Memory B cell (primary cell): ENCODE measurements at regions not wholly inside any gene's neighbourhood (a gene's known extent, or its start where the extent isn't known, plus 50 kb on each side); places are given as distances from the start of the nearest gene placed in this dataset.

Experiments used
- ATAC-seq: fragments of 150-1000 bp; cut with Tn5 transposase; 2 replicates; pipeline ENCODE4 v1.10.0; 2021; ENCODE audit warnings: low read depth, mild to moderate bottlenecking, moderate library complexity
- DNase-seq, 2 donors: peaks; one replicate each; pipeline ENCODE4 v3.0.0; 2022; ENCODE audit warnings: low spot score in 2 of 2
- H3K27ac Mint-ChIP-seq: one replicate; pipeline ENCODE4 v1.8.0; 2022; ENCODE audit warnings: mild to moderate bottlenecking, moderate library complexity, mixed read lengths
- H3K27me3 Mint-ChIP-seq: one replicate; pipeline ENCODE4 v1.8.0; 2022; ENCODE audit warnings: mixed read lengths
- H3K36me3 Mint-ChIP-seq: one replicate; pipeline ENCODE4 v1.8.0; 2022; ENCODE audit warnings: mild to moderate bottlenecking, mixed read lengths
- H3K4me1 Mint-ChIP-seq: one replicate; pipeline ENCODE4 v1.8.0; 2022; ENCODE audit warnings: mixed read lengths
- H3K4me3 Mint-ChIP-seq: one replicate; pipeline ENCODE4 v1.8.0; 2022; ENCODE audit warnings: mild to moderate bottlenecking, moderate library complexity, mixed read lengths
- H3K9me3 Mint-ChIP-seq: one replicate; pipeline ENCODE4 v1.8.0; 2022; ENCODE audit warnings: mixed read lengths

- Mint-ChIP-seq H3K4me3 (no peak overlapping the region), H3K4me1 (peaks cover 22% of the 10 kb centered on the region), H3K27me3 (peaks cover 12% of the 10 kb centered on the region), H3K9me3 (no peaks in the 10 kb centered on the region), H3K36me3 (no peaks in the 10 kb centered on the region), H3K27ac (no peak overlapping the region)
- DNase-seq: no peak
- no peak for ATAC-seq
Measured at GRCh38 chr12:94872007-94872653, 131.4 kb downstream of the NDUFA12 start.

- Mint-ChIP-seq H3K9me3 (no peaks in the 10 kb centered on the region), H3K4me1 (peaks cover 20% of the 10 kb centered on the region), H3K27me3 (peaks cover 10% of the 10 kb centered on the region), H3K27ac (no peak overlapping the region), H3K36me3 (no peaks in the 10 kb centered on the region), H3K4me3 (no peak overlapping the region)
- ATAC-seq: no peak
- no peak for DNase-seq
Measured at GRCh38 chr12:94870511-94870910, 133.0 kb downstream of the NDUFA12 start.

GRCh38 chr12:94868161-94868560, 135.3 kb downstream of the NDUFA12 start:
- H3K36me3 Mint-ChIP-seq: peaks cover 3% of the 10 kb centered on the region
- DNase-seq (no peak), ATAC-seq (no peak)
- H3K27ac Mint-ChIP-seq: no peak overlapping the region
- no peaks in the 10 kb centered on the region for H3K27me3 Mint-ChIP-seq
- peaks cover 2% of the 10 kb centered on the region for H3K9me3 Mint-ChIP-seq
- no peak overlapping the region for H3K4me3 Mint-ChIP-seq
- H3K4me1 Mint-ChIP-seq: peaks cover 6% of the 10 kb centered on the region

GRCh38 chr12:94867066-94867855, 136.2 kb downstream of the NDUFA12 start:
- ATAC-seq (no peak), DNase-seq (no peak)
- Mint-ChIP-seq H3K4me1 (peaks cover 3% of the 10 kb centered on the region), H3K4me3 (no peak overlapping the region), H3K9me3 (peaks cover 2% of the 10 kb centered on the region), H3K27ac (no peak overlapping the region), H3K36me3 (peaks cover 3% of the 10 kb centered on the region), H3K27me3 (no peaks in the 10 kb centered on the region)

- no peak for ATAC-seq
Measured at GRCh38 chr12:94864987-94865386, 138.5 kb downstream of the NDUFA12 start.

GRCh38 chr12:94863321-94864035, 140.0 kb downstream of the NDUFA12 start:
- peaks cover 2% of the 10 kb centered on the region for H3K9me3 Mint-ChIP-seq
- no peak for ATAC-seq

More at GRCh38 chr12:94864987-94865386, 138.5 kb downstream of the NDUFA12 start:
- Mint-ChIP-seq H3K4me3 (no peak overlapping the region), H3K36me3 (peaks cover 3% of the 10 kb centered on the region), H3K4me1 (no peaks in the 10 kb centered on the region), H3K27me3 (no peaks in the 10 kb centered on the region), H3K9me3 (peaks cover 2% of the 10 kb centered on the region), H3K27ac (no peak overlapping the region)
- DNase-seq: no peak

GRCh38 chr12:94862421-94862820, 141.1 kb downstream of the NDUFA12 start:
- Mint-ChIP-seq H3K27me3 (no peaks in the 10 kb centered on the region), H3K4me3 (no peak overlapping the region), H3K9me3 (peaks cover 2% of the 10 kb centered on the region), H3K36me3 (peaks cover 3% of the 10 kb centered on the region), H3K4me1 (no peaks in the 10 kb centered on the region), H3K27ac (no peak overlapping the region)
- DNase-seq: no peak
- ATAC-seq: no peak

More at GRCh38 chr12:94863321-94864035, 140.0 kb downstream of the NDUFA12 start:
- no peak for DNase-seq
- Mint-ChIP-seq H3K4me1 (no peaks in the 10 kb centered on the region), H3K4me3 (no peak overlapping the region), H3K27ac (no peak overlapping the region), H3K27me3 (no peaks in the 10 kb centered on the region), H3K36me3 (peaks cover 3% of the 10 kb centered on the region)

GRCh38 chr12:94856324-94856723, 147.2 kb downstream of the NDUFA12 start:
- H3K4me3 Mint-ChIP-seq: no peak overlapping the region
- no peak for ATAC-seq

GRCh38 chr12:94855853-94856252, 147.6 kb downstream of the NDUFA12 start:
- ATAC-seq: no peak

More at GRCh38 chr12:94856324-94856723, 147.2 kb downstream of the NDUFA12 start:
- no peak for DNase-seq
- H3K27ac Mint-ChIP-seq: no peak overlapping the region
- H3K9me3 Mint-ChIP-seq: no peaks in the 10 kb centered on the region
- peaks cover 18% of the 10 kb centered on the region for H3K4me1 Mint-ChIP-seq
- H3K36me3 Mint-ChIP-seq: no peaks in the 10 kb centered on the region
- no peaks in the 10 kb centered on the region for H3K27me3 Mint-ChIP-seq

GRCh38 chr12:94851396-94852028, 152.0 kb downstream of the NDUFA12 start:
- Mint-ChIP-seq H3K4me1 (peaks cover 23% of the 10 kb centered on the region), H3K36me3 (no peaks in the 10 kb centered on the region), H3K27me3 (peaks cover 3% of the 10 kb centered on the region), H3K9me3 (no peaks in the 10 kb centered on the region), H3K27ac (no peak overlapping the region), H3K4me3 (no peak overlapping the region)
- DNase-seq (no peak), ATAC-seq (peak; percentile 82)

More at GRCh38 chr12:94855853-94856252, 147.6 kb downstream of the NDUFA12 start:
- Mint-ChIP-seq H3K4me1 (peaks cover 23% of the 10 kb centered on the region), H3K27ac (no peak overlapping the region), H3K9me3 (no peaks in the 10 kb centered on the region), H3K36me3 (no peaks in the 10 kb centered on the region), H3K27me3 (no peaks in the 10 kb centered on the region), H3K4me3 (no peak overlapping the region)
- DNase-seq: no peak

- Mint-ChIP-seq H3K4me3 (no peak overlapping the region), H3K27ac (no peak overlapping the region), H3K4me1 (peaks cover 17% of the 10 kb centered on the region), H3K27me3 (peaks cover 3% of the 10 kb centered on the region), H3K9me3 (no peaks in the 10 kb centered on the region), H3K36me3 (no peaks in the 10 kb centered on the region)
- ATAC-seq (no peak), DNase-seq (no peak)
Measured at GRCh38 chr12:94849411-94849976, 154.0 kb downstream of the NDUFA12 start.

- Mint-ChIP-seq H3K27me3 (peaks cover 3% of the 10 kb centered on the region), H3K4me1 (peaks cover 17% of the 10 kb centered on the region), H3K9me3 (no peaks in the 10 kb centered on the region), H3K27ac (no peak overlapping the region), H3K36me3 (no peaks in the 10 kb centered on the region), H3K4me3 (no peak overlapping the region)
- ATAC-seq: no peak
- no peak for DNase-seq
Measured at GRCh38 chr12:94848966-94849365, 154.5 kb downstream of the NDUFA12 start.

GRCh38 chr12:94845110-94845509, 158.4 kb downstream of the NDUFA12 start:
- DNase-seq: no peak
- no peaks in the 10 kb centered on the region for H3K36me3 Mint-ChIP-seq
- H3K27ac Mint-ChIP-seq: peak overlapping the region; percentile 3
- H3K4me3 Mint-ChIP-seq: no peak overlapping the region
- ATAC-seq: no peak
- H3K27me3 Mint-ChIP-seq: peaks cover 3% of the 10 kb centered on the region
- H3K9me3 Mint-ChIP-seq: no peaks in the 10 kb centered on the region
- H3K4me1 Mint-ChIP-seq: no peaks in the 10 kb centered on the region
